SK-N-MC (cell line): ENCODE measurements at regions not wholly inside any gene's neighbourhood (a gene's known extent, or its start where the extent isn't known, plus 50 kb on each side); places are given as distances from the start of the nearest gene placed in this dataset.
A peak's percentile ranks its signal among the peaks of the same experiment; 100 is the strongest.

Experiments
- DNase-seq: peaks from one replicate; pipeline ENCODE4 v3.0.0-alpha.2; 2011; ENCODE audit warnings: low read depth, low spot score
- H3K27ac ChIP-seq: fragments of 200-600 bp; sonication (generic); 2 replicates; pipeline ENCODE4 v1.5.1; 2016; ENCODE audit warnings: mixed run types
- H3K36me3 ChIP-seq: fragments of 200-600 bp; sonication (generic); 2 replicates; pipeline ENCODE4 v1.6.1; 2017; ENCODE audit warnings: antibody characterized with exemption, low read length, mixed read lengths; ENCODE audit not compliant: insufficient read depth
- H3K4me3 ChIP-seq: fragments of 200-600 bp; sonication (generic); 2 replicates; pipeline ENCODE4 v1.5.1; 2016
- H3K9ac ChIP-seq: fragments of 200-600 bp; sonication (generic); 2 replicates; pipeline ENCODE4 v1.8.0; 2017; ENCODE audit warnings: mixed run types, mixed read lengths; ENCODE audit not compliant: insufficient read length
- H3K9me3 ChIP-seq: fragments of 200-600 bp; sonication (generic); 2 replicates; pipeline ENCODE4 v1.6.1; 2017; ENCODE audit warnings: low read depth, mild to moderate bottlenecking, antibody characterized with exemption, low read length, moderate library complexity, mixed read lengths
- EZH2 ChIP-seq: fragments of 200-600 bp; sonication (generic); IDR thresholded peaks from one replicate; pipeline ENCODE4 v1.6.1; 2017; ENCODE audit warnings: antibody characterized with exemption
- FOXP2 ChIP-seq: optimal IDR thresholded peaks from 2 replicates; pipeline ENCODE3; 2011; ENCODE audit warnings: mild to moderate bottlenecking, moderate library complexity; ENCODE audit not compliant: insufficient read depth; ENCODE audit errors: extremely low read length, control extremely low read depth
- POLR2AphosphoS5 ChIP-seq: IDR thresholded peaks from 2 replicates; pipeline ENCODE4 v1.6.1; 2012; ENCODE audit warnings: mild to moderate bottlenecking, low read depth, low read length, borderline replicate concordance

DNA sequence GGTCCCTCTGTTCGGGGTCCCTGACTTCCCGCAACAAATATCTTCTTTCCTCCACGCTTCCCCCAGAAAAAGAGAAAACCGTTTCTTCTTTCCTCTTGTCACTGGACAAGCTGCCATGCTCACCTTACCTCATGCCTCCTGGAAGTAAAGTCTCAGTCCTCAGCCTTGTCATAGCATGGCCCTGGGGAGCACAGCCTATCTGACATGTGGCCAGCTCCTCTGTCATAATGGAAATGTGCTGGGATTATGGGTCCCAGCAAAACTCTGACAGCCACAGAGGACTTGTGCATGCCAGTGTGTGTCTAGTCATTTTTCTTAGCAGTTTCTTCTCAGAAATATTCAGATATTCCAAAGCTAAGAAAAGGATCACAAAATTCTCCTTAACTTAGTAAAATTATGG, 122.4 kb downstream of the AASDH start:
- H3K27ac ChIP-seq: no peak overlapping the region
- H3K9me3 ChIP-seq: no peaks in the 10 kb centered on the region
- no peak for DNase-seq
- H3K4me3 ChIP-seq: no peak overlapping the region
- no peaks in the 10 kb centered on the region for H3K36me3 ChIP-seq
- no peak for TF ChIP-seq EZH2
- TF ChIP-seq POLR2AphosphoS5: no peak
- TF ChIP-seq FOXP2: no peak
- no peak overlapping the region for H3K9ac ChIP-seq

DNA sequence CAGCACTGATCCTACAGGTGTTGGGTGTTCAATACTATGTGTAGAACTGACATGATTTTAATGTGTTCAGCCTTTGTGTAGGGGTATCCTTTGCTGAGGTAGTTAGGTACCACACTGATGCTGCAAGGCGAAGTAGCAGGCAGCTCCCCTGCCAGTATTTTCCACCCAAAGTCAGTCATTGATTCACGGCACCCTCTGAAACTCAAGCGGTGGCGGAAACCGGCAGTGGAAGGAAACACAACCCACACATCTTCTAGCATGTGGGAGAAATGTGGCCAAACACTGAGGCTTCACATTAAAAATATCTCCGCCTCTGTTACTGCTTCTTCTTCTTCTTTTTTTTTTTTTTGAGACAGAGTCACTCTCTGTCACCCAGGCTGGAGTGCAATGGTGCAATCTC, 126.3 kb downstream of the AASDH start:
- Histone ChIP-seq H3K9me3 (no peaks in the 10 kb centered on the region), H3K27ac (no peak overlapping the region), H3K36me3 (no peaks in the 10 kb centered on the region), H3K4me3 (no peak overlapping the region), H3K9ac (no peak overlapping the region)
- TF ChIP-seq FOXP2 (no peak), POLR2AphosphoS5 (no peak), EZH2 (no peak)
- DNase-seq: no peak

DNA sequence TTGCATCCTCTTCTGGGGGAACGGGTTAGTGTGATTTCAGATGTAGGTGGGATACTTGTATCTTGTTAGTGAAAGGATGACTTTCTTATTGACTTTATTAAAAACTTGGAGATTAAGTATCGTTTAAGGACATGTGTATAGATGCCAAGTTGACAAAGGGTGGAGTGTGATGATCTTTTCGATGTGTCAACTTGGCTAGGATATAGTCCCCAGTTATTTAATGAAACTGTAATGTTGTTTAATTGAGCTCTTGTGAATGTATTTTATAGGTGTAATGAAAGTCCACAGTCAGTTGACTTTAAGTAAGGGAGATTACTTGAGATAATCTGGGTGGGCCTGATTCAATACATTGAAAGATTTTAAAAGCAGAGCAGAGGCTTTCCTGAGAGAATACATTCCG, 127.0 kb downstream of the AASDH start:
- DNase-seq: no peak
- no peaks in the 10 kb centered on the region for H3K9me3 ChIP-seq
- H3K9ac ChIP-seq: no peak overlapping the region
- TF ChIP-seq POLR2AphosphoS5 (no peak), EZH2 (no peak), FOXP2 (no peak)
- H3K4me3 ChIP-seq: no peak overlapping the region
- H3K36me3 ChIP-seq: no peaks in the 10 kb centered on the region
- no peak overlapping the region for H3K27ac ChIP-seq

DNA sequence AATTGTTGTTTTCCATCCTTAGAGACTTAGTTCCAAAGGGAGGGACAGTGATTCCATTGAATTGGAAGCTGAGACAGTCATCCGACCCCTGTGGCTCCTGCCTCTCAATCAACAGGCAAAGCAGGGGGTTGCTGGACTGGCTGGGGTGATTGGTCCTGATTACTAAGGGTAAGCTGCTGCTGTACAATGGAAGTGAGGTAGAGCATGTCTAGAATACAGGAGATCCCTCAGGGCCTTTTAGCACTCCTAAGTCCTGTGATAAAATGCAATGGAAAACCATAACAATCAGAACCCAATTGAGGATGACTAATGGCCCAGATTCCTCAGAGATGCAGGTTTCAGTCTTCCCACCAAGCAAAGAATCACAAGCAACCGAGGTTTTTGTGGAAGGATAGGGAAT, 127.6 kb downstream of the AASDH start:
- no peak overlapping the region for H3K9ac ChIP-seq
- H3K36me3 ChIP-seq: no peaks in the 10 kb centered on the region
- DNase-seq: no peak
- no peak overlapping the region for H3K27ac ChIP-seq
- no peak overlapping the region for H3K4me3 ChIP-seq
- TF ChIP-seq EZH2 (no peak), FOXP2 (no peak), POLR2AphosphoS5 (no peak)
- no peaks in the 10 kb centered on the region for H3K9me3 ChIP-seq

DNA sequence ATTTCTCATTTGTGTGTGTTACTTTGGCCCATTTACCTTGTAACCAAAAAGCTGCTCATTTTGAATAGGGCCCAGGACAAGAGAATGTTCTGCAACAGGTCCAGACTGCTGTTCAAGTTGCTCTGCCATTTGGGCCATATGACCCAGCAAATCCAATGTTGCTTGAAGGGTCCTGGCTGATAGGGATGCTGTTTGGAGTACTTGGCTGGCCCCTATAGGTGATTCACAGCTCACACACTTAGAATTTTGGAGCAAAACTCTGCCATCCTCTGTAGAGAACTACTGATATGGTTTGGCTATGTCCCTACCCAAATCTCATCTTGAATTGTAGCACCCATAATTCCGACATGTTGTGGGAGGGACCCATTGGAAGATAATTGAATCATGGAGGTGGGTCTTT, 131.5 kb downstream of the AASDH start:
- H3K9ac ChIP-seq: no peak overlapping the region
- TF ChIP-seq EZH2 (no peak), POLR2AphosphoS5 (no peak), FOXP2 (no peak)
- H3K36me3 ChIP-seq: no peaks in the 10 kb centered on the region
- no peaks in the 10 kb centered on the region for H3K9me3 ChIP-seq
- DNase-seq: no peak
- no peak overlapping the region for H3K4me3 ChIP-seq
- no peak overlapping the region for H3K27ac ChIP-seq

DNA sequence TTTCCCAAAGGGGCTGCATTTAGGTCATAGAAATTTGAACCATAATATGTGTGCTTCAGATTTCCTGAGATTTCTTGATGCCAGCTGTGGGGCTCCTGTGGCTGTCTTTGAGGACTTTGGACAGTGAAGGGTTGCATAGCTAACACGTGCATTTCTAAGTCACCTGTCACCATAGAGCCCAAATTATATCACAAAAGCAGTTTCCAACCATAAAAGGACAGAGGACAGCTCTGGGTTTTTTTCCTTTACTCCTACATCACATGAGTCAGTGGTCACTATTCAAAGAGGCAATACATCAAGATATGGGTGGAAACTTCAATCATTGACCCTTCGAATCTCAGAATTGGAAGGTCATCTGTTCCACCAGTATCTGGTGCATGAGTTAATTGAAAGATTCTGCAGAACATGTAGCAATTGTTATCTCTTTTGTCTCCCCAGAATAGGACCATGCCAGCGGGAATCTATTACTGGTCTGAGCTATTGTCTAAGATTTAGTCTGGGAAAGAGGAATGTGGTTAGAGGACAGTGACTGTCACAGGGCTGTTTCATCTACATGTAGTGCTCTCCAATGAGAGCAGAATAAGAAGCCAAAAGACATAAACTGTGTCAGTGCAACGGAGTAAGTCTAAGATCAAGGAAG, 133.5 kb downstream of the AASDH start:
- H3K9me3 ChIP-seq: no peaks in the 10 kb centered on the region
- no peak for DNase-seq
- no peaks in the 10 kb centered on the region for H3K36me3 ChIP-seq
- no peak overlapping the region for H3K27ac ChIP-seq
- H3K4me3 ChIP-seq: no peak overlapping the region
- no peak for TF ChIP-seq FOXP2
- no peak for TF ChIP-seq POLR2AphosphoS5
- TF ChIP-seq EZH2: no peak
- no peak overlapping the region for H3K9ac ChIP-seq

DNA sequence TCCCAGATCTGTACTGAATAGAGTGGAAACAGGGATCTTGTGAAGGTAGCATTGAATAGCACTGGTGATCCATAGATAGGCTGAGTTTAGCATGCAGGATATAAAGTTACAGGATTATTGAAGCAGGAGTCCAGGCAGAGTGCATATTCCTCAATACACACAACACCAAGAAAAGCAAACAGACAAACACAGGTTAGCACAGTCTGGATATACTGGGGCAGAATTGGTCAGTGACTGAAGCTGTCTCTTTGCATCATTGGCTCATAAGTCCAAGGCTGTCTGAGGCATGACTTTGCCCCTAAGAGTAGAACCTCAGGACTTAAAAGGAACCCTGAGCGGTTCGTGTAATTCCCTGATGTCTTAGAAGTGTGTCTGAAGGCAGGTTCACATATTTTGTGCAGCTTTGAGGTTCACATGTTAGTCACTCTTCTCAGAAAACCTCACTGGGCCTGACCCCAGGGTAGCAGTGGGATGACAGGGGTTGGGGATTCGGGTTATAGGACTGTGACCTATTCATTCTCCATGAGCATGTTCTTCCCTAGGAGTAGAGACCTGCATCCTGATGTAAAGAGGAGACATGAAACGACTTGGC, 134.6 kb downstream of the AASDH start:
- H3K27ac ChIP-seq: no peak overlapping the region
- TF ChIP-seq EZH2: no peak
- no peak for TF ChIP-seq FOXP2
- H3K9me3 ChIP-seq: no peaks in the 10 kb centered on the region
- no peak overlapping the region for H3K4me3 ChIP-seq
- H3K9ac ChIP-seq: no peak overlapping the region
- H3K36me3 ChIP-seq: no peaks in the 10 kb centered on the region
- DNase-seq: no peak

DNA sequence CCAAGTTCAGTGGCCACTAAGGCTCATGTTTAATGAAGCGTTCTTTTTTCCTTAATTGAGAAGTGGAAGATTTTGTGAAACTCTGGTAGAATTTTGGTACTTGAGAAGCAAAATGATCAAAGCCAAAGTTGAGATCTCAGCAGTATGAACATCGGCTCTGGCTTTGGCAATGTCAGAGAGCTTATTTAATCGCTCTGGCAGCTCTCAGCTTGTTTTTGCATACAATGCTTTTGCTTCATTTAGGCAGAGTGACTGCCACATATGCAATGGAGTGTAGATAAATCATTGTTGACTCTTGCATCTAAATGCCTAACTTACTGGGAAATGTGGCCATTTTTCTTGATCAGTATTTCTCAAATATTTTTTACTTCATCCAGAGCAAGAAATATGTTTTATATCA, 135.7 kb downstream of the AASDH start:
- Histone ChIP-seq H3K4me3 (no peak overlapping the region), H3K27ac (no peak overlapping the region), H3K9ac (no peak overlapping the region), H3K36me3 (no peaks in the 10 kb centered on the region), H3K9me3 (no peaks in the 10 kb centered on the region)
- DNase-seq: no peak
- TF ChIP-seq FOXP2 (no peak), POLR2AphosphoS5 (no peak), EZH2 (no peak)

DNA sequence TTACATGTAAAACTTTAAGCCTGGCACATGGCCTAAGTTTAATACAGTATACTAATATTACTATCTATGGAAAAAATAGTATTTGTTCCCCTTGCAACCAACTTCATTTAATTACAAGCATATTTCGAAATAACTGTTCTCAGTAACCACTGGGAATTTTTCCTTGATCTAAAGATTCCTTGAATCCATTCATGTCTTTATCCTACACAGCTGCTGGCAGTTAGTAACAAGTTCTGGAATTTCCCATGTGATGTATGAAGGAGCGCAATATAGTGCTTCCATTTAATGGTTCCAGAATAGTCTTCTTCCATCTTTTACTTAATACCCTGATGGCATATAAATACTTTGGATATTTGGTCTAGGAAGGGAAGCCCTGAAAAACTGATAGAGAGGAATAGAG, 136.5 kb downstream of the AASDH start:
- Histone ChIP-seq H3K9me3 (no peaks in the 10 kb centered on the region), H3K36me3 (no peaks in the 10 kb centered on the region), H3K4me3 (no peak overlapping the region), H3K9ac (no peak overlapping the region), H3K27ac (no peak overlapping the region)
- peak; percentile 22 for DNase-seq
- TF ChIP-seq POLR2AphosphoS5 (no peak), EZH2 (no peak), FOXP2 (no peak)
